ENCODE measurements at regions not wholly inside any gene's neighbourhood (a gene's known extent, or its start where the extent isn't known, plus 50 kb on each side); places are given as distances from the start of the nearest gene placed in this dataset.

GRCh38 chr10:44295644-44296241 lies 89.2 kb downstream of the CXCL12 start:
- TF ChIP-seq REST (IDR thresholded peaks at IDR 0.05; ENCODE audit: insufficient read depth in 1 of 2, low read depth in 2 of 2, low read length in 2 of 2) (no peak), POLR2AphosphoS5 (IDR thresholded peaks at IDR 0.05; ENCODE audit: low read depth, low read length) (no peak), SIN3A (IDR thresholded peaks at IDR 0.05; ENCODE audit: borderline replicate concordance, insufficient read depth, low read length) (no peak), TAF1 (IDR thresholded peaks at IDR 0.05; ENCODE audit: borderline replicate concordance, insufficient read depth, low read length) (no peak), FOXP2 (optimal IDR thresholded peaks at IDR 0.05; ENCODE audit: borderline replicate concordance, extremely low read depth, extremely low read length, insufficient read depth) (no peak)
